Neutrophil (primary cell): ENCODE measurements at regions not wholly inside any gene's neighbourhood (a gene's known extent, or its start where the extent isn't known, plus 50 kb on each side); places are given as distances from the start of the nearest gene placed in this dataset.
"Not testable (repeated sequence)": the region's sequence is repeated elsewhere in the genome, so short reads cannot be mapped to it uniquely, and the experiment has no call there.

Source experiments
- H3K27ac ChIP-seq: fragments of 200-600 bp; sonication (generic); 2 replicates; pipeline ENCODE4 v1.5.1; 2016; ENCODE audit warnings: mild to moderate bottlenecking, moderate library complexity
- H3K27me3 ChIP-seq: fragments of 200-600 bp; sonication (generic); 2 replicates; pipeline ENCODE4 v1.6.0; 2016; ENCODE audit warnings: mild to moderate bottlenecking
- H3K36me3 ChIP-seq: fragments of 200-600 bp; sonication (generic); 2 replicates; pipeline ENCODE4 v1.5.1; 2017
- H3K4me1 ChIP-seq, 2 experiments: fragments of 200-600 bp in 1 of 2; sonication (generic) in 1 of 2; 1 replicate in 1 of 2; 2 replicates in 1 of 2; pipeline versions ENCODE4 v1.5.1 to v1.6.1; 2013 to 2016; ENCODE audit warnings: low read depth in 1 of 2, low read length in 1 of 2, mild to moderate bottlenecking in 1 of 2, moderate library complexity in 1 of 2; ENCODE audit not compliant: control insufficient read depth in 1 of 2, insufficient read depth in 1 of 2
- H3K4me3 ChIP-seq, 2 experiments: fragments of 200-600 bp in 1 of 2; sonication (generic) in 1 of 2; 1 replicate in 1 of 2; 2 replicates in 1 of 2; pipeline ENCODE4 v1.5.1; 2013 to 2016; ENCODE audit warnings: low read depth in 1 of 2, low read length in 1 of 2, mild to moderate bottlenecking in 1 of 2, moderate library complexity in 1 of 2
- H3K9me3 ChIP-seq: fragments of 200-600 bp; sonication (generic); 2 replicates; pipeline ENCODE4 v1.5.1; 2016
- TF ChIP-seq, protein P1 (sequence below): fragments of 200-600 bp; sonication (generic); IDR thresholded peaks from 2 replicates; pipeline ENCODE4 v1.5.1; 2016; ENCODE audit warnings: antibody characterized with exemption

DNA sequence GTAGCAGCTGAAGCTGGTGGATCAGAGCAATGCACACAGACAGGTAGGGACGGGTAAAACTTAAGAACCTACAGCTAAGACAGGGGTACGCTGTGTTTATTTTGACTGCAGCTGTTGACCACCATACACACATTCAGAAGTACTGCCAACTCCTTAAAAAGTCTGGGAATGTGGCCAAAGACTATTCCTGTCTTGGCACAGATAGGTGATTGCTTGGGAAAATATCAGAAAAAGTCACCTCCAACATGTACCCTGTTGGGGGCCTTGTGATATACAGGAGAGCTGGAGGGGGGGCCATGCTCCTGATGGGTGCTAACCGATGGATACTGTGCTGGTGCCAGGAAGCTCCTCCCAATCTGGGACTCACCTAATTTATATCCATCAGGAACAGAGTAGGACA is 121.2 kb downstream of the VCX2 start:
- no peak overlapping the region for H3K4me3 ChIP-seq
- no peaks in the 10 kb centered on the region for H3K27me3 ChIP-seq
- H3K27ac ChIP-seq, result no peak overlapping the region
- no peaks in the 10 kb centered on the region for H3K9me3 ChIP-seq
- no peaks in the 10 kb centered on the region for H3K36me3 ChIP-seq
- H3K4me1 ChIP-seq, result no peaks in the 10 kb centered on the region
- TF ChIP-seq, protein P1, sequence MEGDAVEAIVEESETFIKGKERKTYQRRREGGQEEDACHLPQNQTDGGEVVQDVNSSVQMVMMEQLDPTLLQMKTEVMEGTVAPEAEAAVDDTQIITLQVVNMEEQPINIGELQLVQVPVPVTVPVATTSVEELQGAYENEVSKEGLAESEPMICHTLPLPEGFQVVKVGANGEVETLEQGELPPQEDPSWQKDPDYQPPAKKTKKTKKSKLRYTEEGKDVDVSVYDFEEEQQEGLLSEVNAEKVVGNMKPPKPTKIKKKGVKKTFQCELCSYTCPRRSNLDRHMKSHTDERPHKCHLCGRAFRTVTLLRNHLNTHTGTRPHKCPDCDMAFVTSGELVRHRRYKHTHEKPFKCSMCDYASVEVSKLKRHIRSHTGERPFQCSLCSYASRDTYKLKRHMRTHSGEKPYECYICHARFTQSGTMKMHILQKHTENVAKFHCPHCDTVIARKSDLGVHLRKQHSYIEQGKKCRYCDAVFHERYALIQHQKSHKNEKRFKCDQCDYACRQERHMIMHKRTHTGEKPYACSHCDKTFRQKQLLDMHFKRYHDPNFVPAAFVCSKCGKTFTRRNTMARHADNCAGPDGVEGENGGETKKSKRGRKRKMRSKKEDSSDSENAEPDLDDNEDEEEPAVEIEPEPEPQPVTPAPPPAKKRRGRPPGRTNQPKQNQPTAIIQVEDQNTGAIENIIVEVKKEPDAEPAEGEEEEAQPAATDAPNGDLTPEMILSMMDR, result no peak

DNA sequence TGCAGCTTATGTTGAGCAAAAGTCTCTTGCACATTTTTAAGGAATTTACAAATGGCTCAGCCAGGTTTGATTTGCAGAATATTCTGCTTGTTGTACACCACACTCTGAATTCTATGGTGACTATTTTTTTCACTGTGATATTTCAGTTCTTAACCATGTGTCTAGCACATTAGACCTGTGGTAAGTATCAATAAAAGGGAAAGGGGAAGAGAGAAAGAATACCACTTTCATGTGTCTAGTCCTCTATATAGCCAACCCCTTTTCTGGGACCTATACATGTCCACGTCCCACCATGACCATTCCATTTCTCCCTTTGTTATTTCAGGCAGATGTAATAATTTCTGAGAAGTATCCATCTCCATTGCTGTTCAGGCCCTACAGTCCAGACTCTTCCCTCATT is 121.3 kb upstream of the PNPLA4 start:
- Histone ChIP-seq H3K36me3 (no peaks in the 10 kb centered on the region), H3K4me3 (no peak overlapping the region), H3K9me3 (no peaks in the 10 kb centered on the region), H3K4me1 (no peaks in the 10 kb centered on the region), H3K27me3 (no peaks in the 10 kb centered on the region), H3K27ac (no peak overlapping the region)
- TF ChIP-seq, protein P1, result no peak

DNA sequence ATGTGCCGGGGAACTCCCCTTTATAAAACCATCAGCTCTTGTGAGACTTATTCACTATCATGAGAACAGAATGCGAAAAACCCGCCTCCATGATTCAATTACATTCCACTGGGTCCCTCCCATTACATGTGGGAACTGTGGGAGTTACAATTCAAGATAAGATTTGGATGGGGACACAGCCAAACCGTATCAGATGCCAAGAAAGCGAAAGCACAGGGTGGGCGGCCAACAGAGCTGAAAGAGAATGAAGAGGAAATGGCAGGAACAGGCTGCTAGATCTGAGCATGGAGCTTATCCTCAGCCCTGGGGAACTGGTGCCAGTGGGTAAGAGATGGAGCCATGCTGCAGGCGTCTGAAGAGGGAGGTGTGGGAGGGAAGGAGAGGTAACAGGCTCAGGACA is 117.7 kb upstream of the PNPLA4 start:
- TF ChIP-seq, protein P1, result no peak
- H3K9me3 ChIP-seq, result no peaks in the 10 kb centered on the region
- H3K27ac ChIP-seq, result no peak overlapping the region
- no peak overlapping the region for H3K4me3 ChIP-seq
- H3K27me3 ChIP-seq, result no peaks in the 10 kb centered on the region
- H3K4me1 ChIP-seq, result no peaks in the 10 kb centered on the region
- H3K36me3 ChIP-seq, result no peaks in the 10 kb centered on the region

DNA sequence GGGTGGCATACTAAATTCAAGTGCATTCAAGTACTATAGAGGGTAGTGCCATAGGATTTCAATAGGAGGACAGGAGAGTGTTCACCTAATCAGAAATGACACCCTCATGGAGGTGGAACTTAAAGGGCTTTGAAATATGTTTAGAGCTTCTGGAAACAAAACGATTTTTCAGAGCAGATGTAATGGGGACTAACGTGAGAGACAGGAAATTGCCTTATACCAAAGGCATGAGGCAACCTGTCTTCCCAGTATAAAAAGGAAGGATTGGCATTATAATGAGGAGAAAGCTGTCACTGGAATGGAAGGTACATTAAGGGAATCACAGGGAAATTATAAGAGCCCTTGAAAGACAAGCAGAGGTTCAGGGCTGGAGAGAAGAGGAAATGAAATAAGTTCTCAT is 116.3 kb upstream of the PNPLA4 start:
- H3K27ac ChIP-seq, result no peak overlapping the region
- H3K4me1 ChIP-seq, result no peaks in the 10 kb centered on the region
- no peak overlapping the region for H3K4me3 ChIP-seq
- TF ChIP-seq, protein P1, result no peak
- no peaks in the 10 kb centered on the region for H3K36me3 ChIP-seq
- no peaks in the 10 kb centered on the region for H3K27me3 ChIP-seq
- H3K9me3 ChIP-seq, result no peaks in the 10 kb centered on the region

DNA sequence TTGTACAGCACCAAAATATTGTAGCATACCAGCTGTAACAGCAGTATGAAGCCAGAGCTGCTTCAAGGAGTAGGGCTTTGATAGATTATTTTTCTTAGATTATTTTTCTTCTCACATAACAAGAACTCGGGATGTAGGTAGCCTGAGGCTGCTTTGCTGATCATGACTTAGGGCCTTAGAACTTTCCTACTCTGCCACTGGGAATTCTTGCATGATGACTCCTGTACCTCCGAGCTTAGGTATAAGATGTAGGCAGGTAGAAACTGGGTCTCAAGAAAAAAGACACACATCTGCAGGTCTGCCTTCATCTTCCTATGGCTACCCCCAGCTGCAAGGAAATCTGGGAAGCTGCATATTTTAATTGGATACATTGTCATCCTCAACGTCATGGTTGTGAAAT is 115.9 kb upstream of the PNPLA4 start:
- TF ChIP-seq, protein P1, result no peak
- H3K4me3 ChIP-seq, result no peak overlapping the region
- H3K27ac ChIP-seq, result no peak overlapping the region
- no peaks in the 10 kb centered on the region for H3K9me3 ChIP-seq
- H3K27me3 ChIP-seq, result no peaks in the 10 kb centered on the region
- H3K4me1 ChIP-seq, result no peaks in the 10 kb centered on the region
- no peaks in the 10 kb centered on the region for H3K36me3 ChIP-seq

DNA sequence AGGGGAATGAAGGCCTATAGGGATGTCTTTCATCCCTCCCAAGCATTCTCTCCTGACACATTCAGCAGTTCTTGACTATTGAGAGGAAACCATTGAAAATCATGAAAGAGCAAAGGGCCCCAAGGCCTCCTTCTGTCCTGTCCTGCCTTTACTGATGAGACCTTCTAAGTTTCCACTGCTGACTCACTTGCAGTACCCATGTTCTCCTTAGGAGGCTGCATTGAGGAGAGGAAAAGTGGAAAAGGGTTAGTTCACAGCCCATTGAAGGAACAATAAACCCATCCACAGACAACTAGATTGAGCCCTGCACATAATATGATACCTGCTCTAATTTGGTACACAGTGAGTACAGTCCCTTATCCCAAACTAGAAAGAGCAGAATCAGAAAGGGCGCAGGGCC is 115.1 kb upstream of the PNPLA4 start:
- Histone ChIP-seq H3K27me3 (no peaks in the 10 kb centered on the region), H3K9me3 (no peaks in the 10 kb centered on the region), H3K36me3 (no peaks in the 10 kb centered on the region), H3K4me3 (no peak overlapping the region), H3K27ac (no peak overlapping the region), H3K4me1 (no peaks in the 10 kb centered on the region)
- TF ChIP-seq, protein P1, result no peak

DNA sequence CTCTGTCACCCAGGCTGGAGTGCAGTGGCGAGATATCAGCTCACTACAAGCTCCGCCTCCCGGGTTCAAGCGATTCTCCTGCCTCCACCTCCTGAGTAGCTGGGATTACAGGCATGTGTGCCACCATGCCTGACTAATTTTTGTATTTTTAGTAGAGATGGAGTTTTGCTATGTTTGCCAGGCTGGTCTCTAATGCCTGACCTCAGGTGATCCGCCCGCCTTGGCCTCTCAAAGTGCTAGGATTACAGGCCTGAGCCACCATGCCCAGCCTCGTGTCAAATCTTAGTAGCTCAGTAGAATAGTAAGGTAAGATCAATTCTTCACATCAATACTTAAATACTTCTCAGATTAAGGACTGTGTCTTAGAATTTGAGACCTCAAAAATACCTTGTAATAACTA is 112.5 kb upstream of the PNPLA4 start:
- not testable (repeated sequence) for H3K4me3 ChIP-seq, H3K27me3 ChIP-seq, H3K36me3 ChIP-seq, H3K9me3 ChIP-seq, H3K4me1 ChIP-seq, H3K27ac ChIP-seq
